ENCODE measurements at regions not wholly inside any gene's neighbourhood (a gene's known extent, or its start where the extent isn't known, plus 50 kb on each side); places are given as distances from the start of the nearest gene placed in this dataset.

DNA sequence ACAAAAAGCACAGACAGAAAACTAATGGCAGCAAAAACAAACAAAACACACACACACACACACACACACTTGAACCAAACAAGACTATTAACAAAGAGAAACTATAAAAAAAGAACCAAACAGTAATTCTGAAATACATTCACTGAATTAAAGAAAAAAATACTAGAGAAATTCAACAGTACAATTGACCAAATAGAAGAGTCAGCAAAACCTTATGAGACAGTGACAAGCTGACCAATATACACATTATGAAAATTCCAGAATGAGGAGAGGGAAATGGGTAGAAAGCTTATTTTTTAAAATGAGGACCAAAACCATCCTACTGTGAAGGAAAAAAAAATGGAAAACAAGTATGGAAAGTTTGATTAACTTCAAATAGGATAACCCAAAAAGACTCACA lies 212.2 kb upstream of the BTBD3 start:
- TF ChIP-seq RAD21 (IDR thresholded peaks at IDR 0.05; ENCODE audit: low read length) (no peak), RFX5 (IDR thresholded peaks at IDR 0.05; ENCODE audit: low read length) (no peak), SMC3 (IDR thresholded peaks at IDR 0.05; ENCODE audit: low read depth, low read length) (no peak), POLR2AphosphoS5 (IDR thresholded peaks at IDR 0.05; ENCODE audit: low read depth, low read length) (no peak), FOSL2 (IDR thresholded peaks at IDR 0.05; ENCODE audit: borderline replicate concordance, low read depth) (no peak), TAF1 (IDR thresholded peaks at IDR 0.05; ENCODE audit: borderline replicate concordance, low read depth, low read length) (no peak), EP300 (IDR thresholded peaks at IDR 0.05; ENCODE audit: borderline replicate concordance in 1 of 2, low read depth in 1 of 2, low read length in 1 of 2) (no peak), NRF1 (IDR thresholded peaks at IDR 0.05; ENCODE audit: low read depth, low read length) (no peak)
- TF ChIP-seq, protein P1, sequence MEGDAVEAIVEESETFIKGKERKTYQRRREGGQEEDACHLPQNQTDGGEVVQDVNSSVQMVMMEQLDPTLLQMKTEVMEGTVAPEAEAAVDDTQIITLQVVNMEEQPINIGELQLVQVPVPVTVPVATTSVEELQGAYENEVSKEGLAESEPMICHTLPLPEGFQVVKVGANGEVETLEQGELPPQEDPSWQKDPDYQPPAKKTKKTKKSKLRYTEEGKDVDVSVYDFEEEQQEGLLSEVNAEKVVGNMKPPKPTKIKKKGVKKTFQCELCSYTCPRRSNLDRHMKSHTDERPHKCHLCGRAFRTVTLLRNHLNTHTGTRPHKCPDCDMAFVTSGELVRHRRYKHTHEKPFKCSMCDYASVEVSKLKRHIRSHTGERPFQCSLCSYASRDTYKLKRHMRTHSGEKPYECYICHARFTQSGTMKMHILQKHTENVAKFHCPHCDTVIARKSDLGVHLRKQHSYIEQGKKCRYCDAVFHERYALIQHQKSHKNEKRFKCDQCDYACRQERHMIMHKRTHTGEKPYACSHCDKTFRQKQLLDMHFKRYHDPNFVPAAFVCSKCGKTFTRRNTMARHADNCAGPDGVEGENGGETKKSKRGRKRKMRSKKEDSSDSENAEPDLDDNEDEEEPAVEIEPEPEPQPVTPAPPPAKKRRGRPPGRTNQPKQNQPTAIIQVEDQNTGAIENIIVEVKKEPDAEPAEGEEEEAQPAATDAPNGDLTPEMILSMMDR (IDR thresholded peaks at IDR 0.05): no peak
- TF ChIP-seq, protein P2, sequence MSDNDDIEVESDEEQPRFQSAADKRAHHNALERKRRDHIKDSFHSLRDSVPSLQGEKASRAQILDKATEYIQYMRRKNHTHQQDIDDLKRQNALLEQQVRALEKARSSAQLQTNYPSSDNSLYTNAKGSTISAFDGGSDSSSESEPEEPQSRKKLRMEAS (IDR thresholded peaks at IDR 0.05; ENCODE audit: low read depth): no peak
- TF ChIP-seq, protein P3, sequence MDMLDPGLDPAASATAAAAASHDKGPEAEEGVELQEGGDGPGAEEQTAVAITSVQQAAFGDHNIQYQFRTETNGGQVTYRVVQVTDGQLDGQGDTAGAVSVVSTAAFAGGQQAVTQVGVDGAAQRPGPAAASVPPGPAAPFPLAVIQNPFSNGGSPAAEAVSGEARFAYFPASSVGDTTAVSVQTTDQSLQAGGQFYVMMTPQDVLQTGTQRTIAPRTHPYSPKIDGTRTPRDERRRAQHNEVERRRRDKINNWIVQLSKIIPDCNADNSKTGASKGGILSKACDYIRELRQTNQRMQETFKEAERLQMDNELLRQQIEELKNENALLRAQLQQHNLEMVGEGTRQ (IDR thresholded peaks at IDR 0.05; ENCODE audit: borderline replicate concordance, low read depth, low read length): no peak
